Fibroblast of peridontal ligament (primary cell): ENCODE measurements at regions not wholly inside any gene's neighbourhood (a gene's known extent, or its start where the extent isn't known, plus 50 kb on each side); places are given as distances from the start of the nearest gene placed in this dataset.
"Not testable (repeated sequence)": the region's sequence is repeated elsewhere in the genome, so short reads cannot be mapped to it uniquely, and the experiment has no call there.

Source experiments
- DNase-seq: peaks from one replicate; pipeline ENCODE4 v3.0.0-alpha.2; 2010; ENCODE audit errors: extremely low read depth

DNA sequence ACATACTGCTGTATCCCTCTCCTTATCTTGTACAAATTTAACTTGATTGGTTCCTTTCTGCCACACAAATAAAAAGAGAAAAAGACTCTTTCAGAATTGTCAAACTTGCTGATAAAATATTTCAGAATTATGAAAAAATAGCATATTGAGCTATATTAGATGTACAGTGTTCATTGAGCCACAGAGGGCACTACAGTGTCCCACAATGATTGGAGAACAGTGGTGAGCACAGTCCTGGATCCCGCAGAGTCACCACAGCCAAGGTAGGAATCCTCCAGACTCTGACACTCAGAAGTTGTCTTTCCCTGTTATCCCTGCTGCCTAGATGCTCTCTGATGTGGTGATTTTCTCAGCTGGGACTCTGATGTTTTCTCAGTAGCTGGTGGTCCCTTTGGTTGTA lies 1281.3 kb upstream of the ZEB2 start:
- no peak for DNase-seq

DNA sequence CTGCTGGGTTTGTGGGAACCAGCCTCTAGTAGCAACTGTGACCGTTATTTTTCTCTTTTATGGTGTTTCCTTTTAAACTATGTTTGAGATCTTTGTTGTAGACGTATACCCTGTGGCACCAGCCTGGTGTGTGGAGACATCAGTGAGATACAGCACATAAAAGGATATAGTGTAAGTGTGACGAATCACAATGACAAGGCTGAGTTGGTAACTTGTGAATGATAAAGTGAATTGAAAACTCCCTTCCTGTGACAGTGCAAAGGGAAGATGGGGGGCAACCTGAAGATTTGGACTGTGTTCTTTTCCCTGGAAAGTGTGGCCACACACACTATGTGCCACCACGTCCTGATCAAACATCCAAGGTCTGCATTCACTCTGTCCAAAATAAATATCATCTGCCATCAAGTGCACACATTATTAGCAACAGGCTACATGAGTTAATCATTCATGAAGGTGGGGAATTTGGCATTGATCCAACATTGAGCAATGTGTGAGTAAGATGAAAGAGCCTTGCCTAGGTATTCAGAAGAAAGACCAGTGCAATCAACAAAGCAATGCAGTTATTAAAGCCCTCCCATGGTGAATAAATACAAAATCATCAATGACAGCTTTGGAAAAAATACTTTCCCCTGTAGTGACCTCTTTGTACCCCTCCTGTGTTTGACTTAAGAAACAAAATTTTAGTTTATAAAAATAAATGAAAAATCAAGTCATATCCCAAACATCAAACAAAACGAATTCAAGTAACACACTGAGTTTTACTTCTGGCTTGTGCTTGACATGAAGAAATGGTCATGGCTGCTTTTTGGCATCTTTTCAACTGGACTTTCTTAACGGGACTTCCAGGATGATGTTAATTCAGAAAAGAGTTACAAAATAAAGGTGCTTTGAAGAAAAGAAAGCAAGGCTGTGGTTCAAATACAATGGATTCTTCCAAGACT lies 1280.5 kb upstream of the ZEB2 start:
- DNase-seq = no peak

DNA sequence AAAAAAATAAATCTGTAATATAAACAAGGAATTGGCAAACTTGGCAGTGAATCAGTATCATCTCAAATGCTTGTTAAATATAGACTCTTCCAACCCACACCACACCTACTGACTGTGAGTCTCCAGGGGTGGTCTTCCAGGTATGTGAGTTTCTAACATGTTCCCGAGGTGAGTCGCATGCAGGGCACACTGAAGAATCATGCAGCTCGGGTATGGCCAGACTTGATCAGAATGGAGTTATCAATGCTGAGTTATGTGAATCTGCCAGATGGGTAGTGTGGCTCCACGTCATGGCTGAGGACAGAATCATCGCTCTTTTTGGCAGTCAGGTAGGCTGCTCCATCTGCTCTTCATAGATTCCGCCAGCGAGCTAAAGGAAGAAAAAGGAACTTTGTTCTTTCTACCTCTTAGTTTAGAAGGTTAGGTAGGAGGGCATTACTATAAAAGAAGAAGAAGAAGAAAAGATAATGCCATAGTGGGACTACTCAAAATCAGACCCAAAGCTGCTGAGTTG lies 1279.7 kb upstream of the ZEB2 start:
- no peak for DNase-seq

DNA sequence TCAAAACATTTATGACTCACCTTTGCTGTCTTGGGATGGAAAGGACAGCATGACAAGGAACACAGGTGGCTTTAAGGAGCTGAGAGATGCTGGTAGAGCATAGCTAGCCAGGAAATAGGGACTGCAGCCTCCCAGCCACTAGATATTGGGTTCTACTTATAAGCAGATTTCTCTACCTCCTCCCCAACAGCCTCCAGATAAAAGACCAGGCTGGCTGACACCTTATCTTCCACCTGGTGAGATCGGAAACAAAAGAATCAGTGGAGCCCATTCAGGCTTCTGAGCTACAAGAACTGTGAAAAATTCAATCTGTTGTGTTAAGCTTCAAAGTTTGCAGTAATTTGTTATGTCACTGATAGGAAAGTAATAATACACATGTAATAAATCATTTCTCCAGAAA lies 1278.5 kb upstream of the ZEB2 start:
- DNase-seq = no peak

DNA sequence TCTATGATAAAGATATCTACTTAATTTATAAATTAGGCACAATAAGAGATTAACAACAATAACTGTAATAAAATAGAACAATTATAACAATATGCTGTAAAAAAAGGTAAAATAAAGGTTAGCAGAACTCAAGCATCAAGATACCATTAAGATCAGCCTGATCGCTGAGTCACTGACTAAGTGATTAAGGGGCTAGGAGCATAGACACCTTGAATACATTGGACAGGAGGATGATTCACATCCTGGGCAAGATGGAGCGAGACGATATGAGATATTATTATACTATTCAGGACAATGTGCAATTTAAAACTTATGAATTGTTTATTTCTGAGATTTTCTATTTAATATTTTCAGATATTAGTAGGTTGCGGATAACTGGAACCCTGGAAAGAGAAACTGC lies 1277.8 kb upstream of the ZEB2 start:
- no peak for DNase-seq

DNA sequence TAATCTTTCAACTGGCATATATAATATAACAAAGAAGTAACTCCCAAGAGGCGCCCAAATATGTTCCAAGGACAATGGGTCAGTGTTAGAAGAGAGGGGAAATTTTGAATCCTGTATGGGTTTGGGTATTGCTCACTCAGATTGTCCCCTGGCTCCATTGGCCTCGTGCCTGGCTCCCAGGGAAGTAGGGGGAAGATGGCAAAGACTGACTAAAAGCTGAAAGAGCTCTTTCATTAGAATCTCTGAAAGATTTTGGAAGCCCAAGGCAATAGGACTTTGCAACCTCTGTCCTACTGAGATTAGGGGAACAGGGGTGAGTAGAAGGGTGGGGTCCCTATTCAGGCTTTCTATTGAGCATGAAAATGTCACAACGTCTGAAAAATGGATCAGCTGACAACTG lies 1272.8 kb upstream of the ZEB2 start:
- DNase-seq = no peak

DNA sequence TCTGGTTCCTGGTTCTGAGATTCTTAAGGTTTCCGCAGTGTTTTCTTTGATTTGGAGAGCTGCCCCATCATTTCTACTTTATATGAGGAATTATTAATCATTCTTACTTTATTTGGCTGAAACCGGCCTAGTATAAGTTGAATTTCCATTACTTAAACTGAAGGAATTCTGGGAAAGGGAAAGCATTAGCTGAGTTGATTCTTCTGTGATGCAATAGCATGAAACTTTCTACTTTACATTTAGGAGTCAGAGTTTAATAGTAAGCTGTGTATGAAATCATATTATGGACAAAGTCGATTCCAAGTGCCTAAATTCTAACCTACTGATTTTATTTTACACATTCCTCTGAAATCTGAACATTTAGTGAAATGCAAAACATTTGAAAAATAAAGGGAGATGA lies 1269.7 kb upstream of the ZEB2 start:
- DNase-seq = peak; percentile 55

DNA sequence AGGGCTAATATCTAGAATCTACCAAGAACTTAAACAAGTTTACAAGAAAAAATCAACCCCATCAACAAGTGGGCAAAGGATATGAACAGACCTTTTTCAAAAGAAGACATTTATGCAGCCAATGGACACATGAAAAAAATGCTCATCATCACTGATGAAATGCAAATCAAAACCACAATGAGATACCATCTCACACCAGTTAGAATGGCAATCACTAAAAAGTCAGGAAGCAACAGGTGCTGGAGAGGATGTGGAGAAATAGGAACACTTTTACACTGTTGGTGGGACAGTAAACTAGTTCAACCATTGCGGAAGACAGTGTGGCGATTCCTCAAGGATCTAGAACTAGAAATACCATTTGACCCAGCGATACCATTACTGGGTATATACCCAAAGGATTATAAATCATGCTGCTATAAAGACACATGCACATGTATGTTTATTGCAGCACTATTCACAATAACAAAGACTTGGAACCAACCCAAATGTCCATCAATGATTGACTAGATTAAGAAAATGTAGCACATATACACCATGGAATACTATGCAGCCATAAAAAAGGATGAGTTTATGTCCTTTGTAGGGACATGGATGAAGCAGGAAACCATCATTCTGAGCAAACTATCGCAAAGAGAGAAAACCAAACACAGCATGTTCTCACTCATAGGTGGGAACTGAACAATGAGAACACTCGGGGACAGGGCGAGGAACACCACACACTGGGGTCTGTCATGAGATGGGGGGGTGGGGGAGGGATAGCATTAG lies 1267.9 kb upstream of the ZEB2 start:
- DNase-seq = not testable (repeated sequence)

DNA sequence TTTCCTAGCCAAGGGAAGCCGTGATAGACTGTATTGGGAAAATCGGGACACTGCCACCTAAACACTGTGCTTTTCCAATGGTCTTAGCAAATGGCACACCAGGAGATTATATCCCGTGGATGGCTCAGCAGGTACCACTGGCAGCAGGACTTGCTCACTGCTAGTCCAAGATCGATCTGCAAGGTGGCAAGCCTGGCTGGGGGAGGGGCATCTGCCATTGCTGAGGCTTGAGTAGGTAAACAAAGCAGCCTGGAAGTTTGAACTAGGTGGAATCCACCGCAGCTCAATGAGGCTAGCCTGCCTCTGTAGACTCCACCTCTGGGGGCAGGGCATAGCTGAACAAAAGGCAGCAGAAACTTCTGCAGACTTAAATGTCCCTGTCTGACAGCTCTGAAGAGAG lies 1262.7 kb upstream of the ZEB2 start:
- DNase-seq = not testable (repeated sequence)

DNA sequence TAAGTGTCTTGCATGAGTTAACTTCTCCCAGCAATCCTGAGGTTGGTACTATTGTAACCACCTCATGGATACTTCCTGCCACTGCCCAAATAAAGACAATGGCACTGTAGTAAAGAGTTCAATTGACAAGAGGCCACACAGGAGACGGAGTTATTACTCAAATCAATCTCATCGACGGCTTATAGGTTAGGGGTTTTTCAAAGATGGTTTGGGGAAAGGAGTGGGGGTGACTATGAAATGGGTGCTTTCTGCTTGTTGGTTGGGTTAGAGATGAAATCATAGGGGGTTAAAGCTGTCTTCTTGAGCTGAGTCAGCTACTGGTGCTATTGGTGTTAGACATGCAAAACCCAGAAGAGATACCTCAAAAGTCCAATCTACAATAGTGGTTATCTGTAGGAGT lies 1258.0 kb upstream of the ZEB2 start:
- no peak for DNase-seq

DNA sequence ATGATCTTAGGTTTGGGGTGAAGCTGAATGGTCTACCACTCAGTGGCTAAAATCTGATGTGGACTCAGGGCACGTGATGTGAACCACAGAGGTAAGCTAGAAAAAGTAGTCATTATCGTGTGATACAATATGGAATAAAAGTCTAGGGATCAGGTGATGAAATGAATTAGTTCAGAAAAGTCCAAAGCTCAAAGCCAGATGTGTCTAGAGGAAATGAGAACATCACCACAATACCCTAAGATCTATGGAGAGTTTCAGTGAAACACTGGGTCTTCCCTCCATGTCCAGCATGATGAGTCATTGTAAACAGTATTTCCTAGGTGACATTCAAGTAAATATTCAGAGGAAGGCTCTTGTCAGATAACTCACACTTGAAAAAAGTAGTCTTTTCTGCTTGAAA lies 1257.4 kb upstream of the ZEB2 start:
- DNase-seq = no peak

DNA sequence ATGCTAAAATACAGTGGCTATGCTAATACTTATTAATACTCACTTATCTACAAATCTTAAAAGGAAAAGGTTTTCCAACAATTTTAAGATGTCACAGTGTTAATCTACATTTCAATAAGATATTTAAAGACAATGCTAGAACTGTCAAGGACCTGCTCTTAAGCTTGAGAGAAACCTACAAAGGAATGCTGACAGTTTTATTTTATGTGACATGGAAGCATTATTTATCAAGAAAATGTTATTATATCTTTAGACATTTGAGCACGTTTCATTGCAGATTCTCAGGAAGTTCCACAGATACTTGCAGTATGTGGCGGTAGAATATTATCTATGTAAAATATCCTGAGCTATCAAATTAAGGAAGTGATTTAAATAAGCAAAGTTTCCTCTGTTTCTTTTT lies 1255.7 kb upstream of the ZEB2 start:
- DNase-seq = no peak

DNA sequence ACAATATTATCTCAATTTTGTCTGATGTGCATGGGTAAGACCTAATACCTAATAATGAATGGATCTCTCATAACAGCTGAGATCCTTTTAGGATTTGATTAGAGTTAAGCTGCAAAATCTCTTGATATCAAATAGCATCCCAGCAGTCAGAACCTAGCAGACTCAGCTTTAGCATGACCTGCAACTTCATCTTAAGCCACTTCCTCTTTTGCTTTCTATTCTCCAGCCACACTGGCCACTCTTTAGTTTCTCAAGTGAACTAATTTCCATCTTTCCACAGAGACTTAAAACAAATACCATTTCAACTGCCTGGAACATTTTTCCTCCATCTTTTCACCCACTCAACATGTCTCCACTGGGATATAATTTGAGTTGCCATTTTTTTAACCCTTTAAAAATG lies 1251.6 kb upstream of the ZEB2 start:
- no peak for DNase-seq

DNA sequence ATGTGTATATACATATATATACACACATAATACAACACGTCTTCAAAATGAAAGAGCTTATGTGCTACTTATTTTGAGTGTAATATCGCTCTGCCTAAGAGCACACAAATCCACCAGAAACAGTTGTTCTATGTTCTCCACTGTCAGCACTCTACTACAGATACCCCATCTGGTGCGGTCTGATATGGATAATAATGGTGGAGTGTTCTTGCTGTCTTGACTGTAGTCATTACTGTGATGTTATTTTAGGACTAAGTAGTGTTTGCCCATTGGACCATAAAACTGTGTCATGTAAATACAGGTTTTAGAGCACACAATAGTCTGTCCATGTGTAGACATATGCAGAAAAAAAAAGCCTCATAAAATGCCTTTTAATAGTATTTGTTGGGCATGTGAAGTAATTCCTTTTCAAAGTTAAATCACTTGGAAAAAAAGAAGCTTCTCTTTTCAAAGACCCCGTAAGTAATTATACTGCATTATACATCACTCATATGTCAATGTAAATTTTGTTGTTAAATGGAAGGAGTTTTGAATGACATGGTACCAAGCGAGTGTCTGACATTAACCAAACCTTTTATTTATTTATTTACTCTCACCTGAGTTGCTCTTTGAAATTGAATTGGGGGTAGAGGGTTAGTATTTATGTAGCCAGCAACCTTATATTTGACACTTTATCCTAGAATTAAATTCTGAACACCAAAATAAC lies 1249.2 kb upstream of the ZEB2 start:
- DNase-seq = no peak

DNA sequence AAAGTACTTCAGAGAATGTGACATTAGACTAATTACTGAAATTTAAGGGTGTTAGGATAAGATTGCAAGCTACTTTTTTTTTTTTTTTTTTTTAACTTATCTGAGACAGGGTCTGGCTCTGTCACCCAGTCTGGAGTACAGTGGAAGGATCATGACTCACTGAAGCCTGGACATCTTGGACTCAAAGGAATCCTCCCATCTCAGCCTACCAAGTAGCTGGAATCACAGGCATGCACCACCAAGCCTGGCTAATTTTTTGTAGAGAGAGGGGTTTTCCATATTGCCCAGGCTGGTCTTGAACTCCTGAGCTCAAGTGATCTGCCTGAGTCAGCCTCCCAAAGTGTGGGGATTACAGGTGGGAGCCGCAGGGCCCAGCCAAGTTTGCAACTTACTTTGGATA lies 1246.0 kb upstream of the ZEB2 start:
- DNase-seq = no peak

DNA sequence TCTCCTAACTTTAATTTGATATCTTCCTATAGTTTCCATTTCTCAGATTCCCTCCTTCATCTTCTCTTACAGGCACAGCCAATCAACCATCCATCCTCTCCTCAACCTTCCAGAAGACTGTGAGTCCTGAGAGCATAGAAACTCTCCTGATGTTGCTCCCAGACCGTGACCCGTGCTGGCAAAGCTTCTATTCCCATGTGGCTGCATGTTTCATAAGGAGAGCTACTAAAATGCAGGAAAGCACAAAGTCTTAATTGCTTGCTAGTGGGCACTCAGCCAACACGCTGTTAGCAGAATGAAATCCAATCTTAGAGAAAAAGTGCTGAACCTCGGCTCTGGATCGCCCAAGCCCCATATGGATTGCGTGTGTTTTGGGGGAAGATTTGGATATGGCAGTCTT lies 1244.7 kb upstream of the ZEB2 start:
- DNase-seq = peak; percentile 78

DNA sequence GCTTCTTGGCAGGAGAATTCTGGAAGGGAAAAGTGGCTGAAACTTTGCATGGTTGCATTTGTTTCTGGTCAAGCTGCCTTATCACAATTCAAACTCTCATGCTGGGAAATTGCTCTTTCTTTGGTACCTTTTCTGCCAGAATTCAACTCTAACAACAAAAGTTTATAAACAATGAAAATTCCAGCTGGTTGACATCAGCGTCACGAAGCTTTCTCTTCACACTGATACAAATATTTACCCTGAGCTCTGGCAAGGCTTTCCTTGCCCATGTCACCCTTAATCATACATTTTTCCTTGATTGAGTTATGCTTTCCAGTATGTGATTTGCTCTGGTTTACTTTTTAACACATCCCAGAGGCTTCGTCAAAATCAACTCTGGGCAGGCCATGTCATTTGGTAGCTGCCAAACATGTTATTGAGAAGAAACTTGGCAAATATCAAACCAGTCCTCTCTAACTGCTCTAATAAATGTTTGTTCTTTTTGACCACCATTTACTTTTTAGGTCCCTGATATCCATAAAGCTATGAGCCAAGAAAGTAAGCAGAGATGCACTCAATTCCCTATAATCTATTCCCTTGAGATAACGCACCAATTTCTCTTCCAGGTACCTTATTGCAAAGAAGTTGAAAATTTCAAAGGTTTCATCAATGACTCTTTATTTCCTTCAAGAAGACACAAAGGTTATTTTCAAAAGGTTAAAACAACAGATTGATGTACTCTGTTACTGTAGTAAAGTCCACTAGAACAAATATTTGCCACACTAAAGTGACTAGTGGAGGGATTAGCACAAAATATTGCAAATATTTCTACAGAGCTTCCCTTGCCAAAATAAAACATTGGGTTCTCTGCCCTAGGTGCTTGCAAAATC lies 1241.1 kb upstream of the ZEB2 start:
- DNase-seq = peak; percentile 97

DNA sequence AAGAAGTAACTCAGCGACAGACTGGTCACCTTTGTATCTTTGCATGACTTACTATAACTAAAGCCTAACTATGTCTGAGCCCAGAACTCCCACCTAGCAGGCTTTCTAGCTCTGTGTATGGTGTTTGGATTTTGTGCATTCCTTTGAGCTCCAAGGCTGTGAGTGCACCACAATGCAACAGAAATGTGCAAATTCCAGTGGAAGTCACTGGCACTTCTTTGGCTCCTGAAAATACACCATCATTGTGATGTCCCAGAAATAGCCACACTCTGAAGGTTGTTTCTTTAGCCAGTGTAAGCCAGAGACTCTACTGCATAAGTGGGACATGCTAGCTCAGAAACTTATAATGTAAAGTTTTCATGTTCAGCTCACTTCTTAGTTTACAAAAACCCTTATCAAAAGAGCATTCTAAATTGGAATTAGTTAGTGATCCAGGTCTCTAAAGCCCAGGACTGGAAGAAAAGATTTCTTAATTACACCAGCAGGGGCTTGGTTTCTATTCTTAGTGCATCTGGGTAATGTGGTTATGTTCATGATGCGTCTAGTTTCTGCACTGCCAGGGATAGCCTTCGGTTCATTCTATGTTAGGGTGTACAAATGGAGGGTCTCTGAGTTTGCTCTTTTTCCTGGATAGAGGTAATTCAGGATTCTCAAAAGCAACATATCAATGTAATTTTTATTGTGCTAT lies 1239.5 kb upstream of the ZEB2 start:
- no peak for DNase-seq

DNA sequence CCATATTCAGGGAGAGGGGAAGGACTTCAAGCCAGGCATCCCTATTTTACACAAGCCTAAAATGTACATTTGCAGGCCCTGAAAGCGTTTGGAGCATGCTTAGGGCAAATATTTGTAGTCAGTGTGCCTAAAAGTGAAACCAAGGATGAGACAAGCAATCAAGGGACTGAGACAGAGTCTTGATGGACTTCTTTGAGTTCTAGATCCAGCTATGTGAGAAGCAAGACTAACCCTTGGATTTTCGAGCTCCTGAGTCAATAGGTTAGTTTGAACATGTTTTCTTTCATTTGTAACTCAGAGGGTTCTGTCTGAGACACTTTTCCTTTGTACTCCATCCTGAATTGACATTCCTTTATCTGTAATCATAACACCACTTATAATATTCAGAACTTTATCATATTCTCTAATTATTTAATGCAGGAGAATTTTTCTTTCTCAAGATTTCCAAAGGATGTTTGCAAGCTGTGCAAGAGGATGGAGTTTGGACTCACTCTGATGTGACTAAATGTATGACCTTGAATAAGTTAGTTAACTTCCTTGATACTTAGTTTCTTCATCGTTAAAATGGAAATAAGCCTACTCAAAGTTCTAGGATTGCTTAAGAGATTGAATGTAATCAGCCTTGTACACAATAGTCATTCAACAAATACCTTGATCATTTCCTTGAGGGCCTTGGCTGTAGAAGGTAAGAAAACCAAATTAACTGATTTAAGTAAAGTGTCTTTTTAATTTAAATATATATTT lies 1237.8 kb upstream of the ZEB2 start:
- DNase-seq = no peak
